Neutrophil (primary cell): ENCODE measurements at regions not wholly inside any gene's neighbourhood (a gene's known extent, or its start where the extent isn't known, plus 50 kb on each side); places are given as distances from the start of the nearest gene placed in this dataset.

Experiments
- H3K27ac ChIP-seq: fragments of 200-600 bp; sonication (generic); 2 replicates; pipeline ENCODE4 v1.5.1; 2016; ENCODE audit warnings: mild to moderate bottlenecking, moderate library complexity
- H3K27me3 ChIP-seq: fragments of 200-600 bp; sonication (generic); 2 replicates; pipeline ENCODE4 v1.6.0; 2016; ENCODE audit warnings: mild to moderate bottlenecking
- H3K36me3 ChIP-seq: fragments of 200-600 bp; sonication (generic); 2 replicates; pipeline ENCODE4 v1.5.1; 2017
- H3K4me1 ChIP-seq, 2 experiments: fragments of 200-600 bp in 1 of 2; sonication (generic) in 1 of 2; 1 replicate in 1 of 2; 2 replicates in 1 of 2; pipeline versions ENCODE4 v1.5.1 to v1.6.1; 2013 to 2016; ENCODE audit warnings: low read depth in 1 of 2, low read length in 1 of 2, mild to moderate bottlenecking in 1 of 2, moderate library complexity in 1 of 2; ENCODE audit not compliant: control insufficient read depth in 1 of 2, insufficient read depth in 1 of 2
- H3K4me3 ChIP-seq, 2 experiments: fragments of 200-600 bp in 1 of 2; sonication (generic) in 1 of 2; 1 replicate in 1 of 2; 2 replicates in 1 of 2; pipeline ENCODE4 v1.5.1; 2013 to 2016; ENCODE audit warnings: low read depth in 1 of 2, low read length in 1 of 2, mild to moderate bottlenecking in 1 of 2, moderate library complexity in 1 of 2
- H3K9me3 ChIP-seq: fragments of 200-600 bp; sonication (generic); 2 replicates; pipeline ENCODE4 v1.5.1; 2016
- TF ChIP-seq, protein P1 (sequence below): fragments of 200-600 bp; sonication (generic); IDR thresholded peaks from 2 replicates; pipeline ENCODE4 v1.5.1; 2016; ENCODE audit warnings: antibody characterized with exemption

- H3K4me3 ChIP-seq, result peak overlapping the region; percentile 32 to 41
Observed at GRCh38 chr13:29901710-29902631, 51.6 kb upstream of the UBL3 start.

More at GRCh38 chr13:29901710-29902631, 51.6 kb upstream of the UBL3 start:
- H3K4me1 ChIP-seq, result peaks cover 47 to 55% of the 10 kb centered on the region in 2 experiments
- no peaks in the 10 kb centered on the region for H3K9me3 ChIP-seq
- H3K27me3 ChIP-seq, result no peaks in the 10 kb centered on the region
- peak overlapping the region; percentile 76 for H3K27ac ChIP-seq
- TF ChIP-seq, protein P1, sequence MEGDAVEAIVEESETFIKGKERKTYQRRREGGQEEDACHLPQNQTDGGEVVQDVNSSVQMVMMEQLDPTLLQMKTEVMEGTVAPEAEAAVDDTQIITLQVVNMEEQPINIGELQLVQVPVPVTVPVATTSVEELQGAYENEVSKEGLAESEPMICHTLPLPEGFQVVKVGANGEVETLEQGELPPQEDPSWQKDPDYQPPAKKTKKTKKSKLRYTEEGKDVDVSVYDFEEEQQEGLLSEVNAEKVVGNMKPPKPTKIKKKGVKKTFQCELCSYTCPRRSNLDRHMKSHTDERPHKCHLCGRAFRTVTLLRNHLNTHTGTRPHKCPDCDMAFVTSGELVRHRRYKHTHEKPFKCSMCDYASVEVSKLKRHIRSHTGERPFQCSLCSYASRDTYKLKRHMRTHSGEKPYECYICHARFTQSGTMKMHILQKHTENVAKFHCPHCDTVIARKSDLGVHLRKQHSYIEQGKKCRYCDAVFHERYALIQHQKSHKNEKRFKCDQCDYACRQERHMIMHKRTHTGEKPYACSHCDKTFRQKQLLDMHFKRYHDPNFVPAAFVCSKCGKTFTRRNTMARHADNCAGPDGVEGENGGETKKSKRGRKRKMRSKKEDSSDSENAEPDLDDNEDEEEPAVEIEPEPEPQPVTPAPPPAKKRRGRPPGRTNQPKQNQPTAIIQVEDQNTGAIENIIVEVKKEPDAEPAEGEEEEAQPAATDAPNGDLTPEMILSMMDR, result no peak
- no peaks in the 10 kb centered on the region for H3K36me3 ChIP-seq
